NCI-H510A treated with DMSO at 0.1 percent for 48 hours (cell line): ENCODE measurements at regions not wholly inside any gene's neighbourhood (a gene's known extent, or its start where the extent isn't known, plus 50 kb on each side); places are given as distances from the start of the nearest gene placed in this dataset.
"Not testable (repeated sequence)": the region's sequence is repeated elsewhere in the genome, so short reads cannot be mapped to it uniquely, and the experiment has no call there.

Experiments used
- DNase-seq: peaks from one replicate; lab custom pipeline; 2025; lab: John Stamatoyannopoulos, UW

- DNase-seq, result not testable (repeated sequence)
These were observed 94.4 kb downstream of the LSM3 start for GRCh38 chr3:14272959-14273560.

DNA sequence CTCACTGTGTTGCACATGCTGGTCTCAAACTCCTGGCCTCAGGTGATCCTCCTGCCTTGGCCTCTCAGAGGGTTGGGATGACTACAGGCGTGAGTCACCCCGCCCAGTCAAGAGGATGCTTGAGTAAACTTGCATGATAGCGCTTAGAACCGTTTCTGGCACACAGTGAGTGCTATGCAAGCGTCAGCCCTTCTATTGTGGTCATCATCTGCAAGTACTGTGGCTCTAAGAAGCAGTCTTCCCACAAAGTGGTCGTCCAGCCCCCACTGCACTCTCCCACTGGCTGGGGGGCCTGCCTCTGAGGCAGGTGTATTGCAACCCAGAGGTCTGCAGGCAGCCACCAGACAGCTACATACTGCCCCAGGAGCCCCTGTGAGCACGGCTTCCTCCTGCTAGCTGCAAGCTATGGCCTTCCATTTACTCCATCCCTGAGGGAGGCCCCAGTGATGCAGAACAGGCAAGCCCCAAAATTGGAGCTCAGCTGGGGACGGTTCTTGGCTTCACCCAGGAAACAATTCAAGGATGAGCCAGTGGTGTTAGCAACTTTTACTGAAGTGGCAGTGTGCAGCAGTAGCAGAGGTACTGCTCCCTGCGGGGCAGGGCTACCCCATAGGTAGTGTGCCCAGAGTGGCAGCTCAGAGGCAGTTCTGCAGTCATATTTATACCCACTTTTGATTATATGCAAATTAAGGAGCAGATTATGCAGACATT, 95.4 kb downstream of the LSM3 start:
- no peak for DNase-seq

GRCh38 chr3:14274612-14274936, 96.0 kb downstream of the LSM3 start:
- DNase-seq, result no peak

- no peak for DNase-seq
These were observed 96.7 kb downstream of the LSM3 start for GRCh38 chr3:14274999-14275961.

GRCh38 chr3:14275962-14276909, 97.6 kb downstream of the LSM3 start:
- DNase-seq, result no peak

- no peak for DNase-seq
These were observed 98.9 kb downstream of the LSM3 start for GRCh38 chr3:14277557-14277956.

GRCh38 chr3:14278265-14278798, 99.7 kb downstream of the LSM3 start:
- no peak for DNase-seq

- DNase-seq, result no peak
These were observed 100.4 kb downstream of the LSM3 start for GRCh38 chr3:14278799-14279625.

DNA sequence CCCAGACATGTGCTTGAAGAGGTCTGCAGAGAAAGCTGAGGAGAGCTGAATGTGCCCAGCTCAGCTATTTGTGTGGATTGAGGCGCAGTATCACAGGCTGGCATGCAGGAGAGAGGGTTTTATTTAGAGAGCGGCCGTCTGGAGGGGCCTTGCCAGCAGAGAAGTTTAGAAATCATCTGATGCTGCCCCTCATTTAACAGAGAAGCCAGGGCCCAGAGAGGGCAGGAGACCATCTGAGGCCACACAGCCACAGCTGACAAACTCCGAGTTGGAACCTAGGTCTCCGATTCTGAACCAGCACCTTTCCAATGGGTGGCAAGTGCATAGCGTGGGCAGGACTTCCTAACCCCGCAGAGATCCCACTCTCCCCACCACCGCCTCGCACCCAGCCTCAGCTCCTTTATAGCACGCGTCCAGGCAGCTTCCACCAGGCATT, 101.0 kb downstream of the LSM3 start:
- no peak for DNase-seq

DNA sequence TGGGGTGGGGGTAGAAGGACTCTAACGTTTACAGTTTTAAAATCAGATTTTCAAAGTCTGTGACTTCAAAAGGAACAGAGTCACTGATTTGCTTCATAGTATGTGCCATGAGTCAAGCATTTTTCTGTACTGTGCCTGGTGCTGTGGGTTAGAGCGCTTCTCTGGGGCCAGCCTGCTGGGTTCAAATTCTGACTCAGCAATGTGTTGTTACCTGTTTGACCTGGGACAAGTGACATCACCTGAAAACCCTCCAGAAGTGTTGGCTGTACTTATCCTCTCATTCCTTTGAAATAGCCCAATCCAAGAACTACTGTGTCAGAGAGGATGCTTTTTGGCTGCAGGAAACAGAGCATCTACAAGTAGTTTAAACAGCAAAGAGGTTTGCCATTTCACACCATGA, 101.7 kb downstream of the LSM3 start:
- DNase-seq, result no peak

- DNase-seq, result no peak
These were observed 102.4 kb downstream of the LSM3 start for GRCh38 chr3:14281053-14281452.

GRCh38 chr3:14282001-14282705, 103.5 kb downstream of the LSM3 start:
- DNase-seq, result no peak

GRCh38 chr3:14282706-14283075, 104.1 kb downstream of the LSM3 start:
- DNase-seq, result no peak

DNA sequence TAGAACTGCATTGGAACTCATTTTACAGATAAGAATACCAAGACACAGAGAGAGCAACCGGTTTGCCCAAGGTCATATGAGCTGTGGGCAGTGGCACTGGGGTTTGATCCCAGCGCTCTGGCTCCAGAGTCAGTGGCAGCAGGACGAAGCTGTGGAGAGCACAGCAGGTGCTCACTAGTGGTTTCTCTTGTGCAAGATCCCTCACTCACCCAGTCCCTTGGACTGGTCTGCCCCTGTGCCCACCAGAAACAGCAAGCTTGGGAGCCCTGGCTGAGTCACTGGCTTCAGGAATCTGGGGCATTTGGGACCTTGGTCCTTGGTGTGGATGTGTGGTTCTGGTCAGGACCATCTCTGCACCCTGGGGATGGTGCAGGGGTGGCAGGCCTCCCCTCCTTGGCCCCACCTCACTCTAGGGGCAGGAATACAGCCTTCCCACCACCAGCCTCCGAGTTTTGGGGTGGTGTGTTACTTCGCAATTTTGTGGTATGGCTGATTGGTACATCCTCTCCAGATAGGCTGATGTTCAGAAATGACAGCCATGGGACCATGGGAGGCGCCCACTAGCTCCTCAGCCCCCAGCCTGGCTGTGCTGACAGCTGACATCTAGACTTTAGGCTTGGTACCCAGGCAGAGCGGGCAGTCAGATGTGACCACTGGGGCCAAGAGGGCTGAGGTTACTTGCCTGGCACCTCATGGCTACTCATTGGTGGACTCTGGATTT, 104.6 kb downstream of the LSM3 start:
- no peak for DNase-seq

- no peak for DNase-seq
These were observed 105.3 kb downstream of the LSM3 start for GRCh38 chr3:14283813-14284438.

DNA sequence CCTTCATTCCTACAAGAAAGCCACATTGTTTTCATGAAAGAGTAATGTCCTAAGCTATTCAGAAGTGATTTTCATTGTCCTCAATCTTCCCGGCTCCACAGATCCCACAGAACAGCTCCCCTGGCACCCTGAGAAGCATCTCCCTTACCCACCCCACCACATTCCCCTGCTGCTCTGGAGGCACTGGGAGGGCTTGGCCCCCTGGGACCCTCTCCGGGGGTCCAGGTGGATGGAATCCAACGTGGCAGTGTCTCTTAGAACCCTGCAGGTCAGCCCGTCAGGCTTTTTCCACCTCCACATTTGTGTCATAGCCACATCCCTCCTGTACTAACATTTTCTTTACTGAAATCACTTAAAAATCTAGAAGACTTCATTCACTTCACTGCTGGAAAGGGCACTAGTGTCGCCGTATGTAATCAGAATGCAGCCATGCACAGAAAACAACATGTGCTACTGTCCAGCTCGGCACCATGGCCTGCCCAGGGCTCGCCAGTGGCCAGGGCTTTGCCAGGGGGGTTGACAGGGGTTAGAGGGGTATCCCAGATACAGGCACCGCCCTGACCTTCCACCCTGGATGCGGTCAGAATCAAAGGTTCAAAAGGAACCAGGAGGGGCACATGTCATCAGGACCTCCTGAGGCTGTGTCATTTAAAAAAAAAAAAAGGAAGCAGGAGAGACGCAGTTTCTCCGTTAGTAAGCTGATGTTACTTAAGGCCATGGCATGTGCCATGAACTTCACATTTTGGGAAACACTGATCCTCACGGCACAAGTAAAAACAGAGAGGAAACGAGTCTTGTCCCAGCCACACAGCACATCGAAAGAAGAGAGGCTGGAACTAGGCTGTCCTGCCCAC, 106.3 kb downstream of the LSM3 start:
- DNase-seq, result no peak

DNA sequence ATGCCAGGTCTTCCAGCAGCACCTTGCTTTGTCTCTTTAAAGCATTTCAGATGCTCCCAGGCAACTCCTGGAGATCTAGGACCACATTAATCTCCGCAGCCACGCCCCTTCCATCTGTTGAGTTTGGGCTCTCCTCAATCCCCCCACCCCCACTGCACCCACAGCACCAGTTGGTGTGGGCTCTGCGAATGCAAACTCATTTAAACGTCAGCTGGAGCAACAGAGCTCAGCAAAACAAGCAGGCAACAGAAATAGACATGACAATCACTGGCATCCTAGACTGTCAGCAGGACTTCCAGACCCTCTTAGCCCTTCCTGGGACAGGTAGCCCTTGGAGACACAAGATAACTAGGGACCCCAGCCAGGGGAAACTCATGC, 106.9 kb downstream of the LSM3 start:
- no peak for DNase-seq
